ENCODE measurements at regions not wholly inside any gene's neighbourhood (a gene's known extent, or its start where the extent isn't known, plus 50 kb on each side); places are given as distances from the start of the nearest gene placed in this dataset.

DNA sequence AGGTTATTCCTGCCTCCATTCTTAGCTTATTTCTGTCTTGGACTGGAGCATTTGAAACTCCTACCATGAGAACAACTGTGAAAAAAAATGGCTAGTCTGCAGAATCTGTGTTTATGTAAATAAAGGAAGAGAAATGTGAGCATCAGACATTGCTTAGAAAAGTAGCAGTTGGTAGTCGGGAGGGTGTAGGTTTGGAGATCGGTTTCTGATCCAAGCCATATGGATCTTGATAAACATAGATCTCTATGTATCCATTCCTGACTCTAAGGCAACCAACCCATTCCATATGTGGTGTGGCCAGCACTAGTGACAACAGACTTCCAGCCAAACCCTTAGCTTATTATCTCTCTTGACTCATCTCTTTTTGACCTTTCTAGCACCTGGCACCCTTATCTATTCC is 127.1 kb downstream of the NMUR2 start:
- Histone ChIP-seq H3K4me2 (ENCODE audit: insufficient read depth, low read length) (no peak overlapping the region), H3K27me3 (ENCODE audit: control insufficient read depth in 2 of 2, insufficient read depth in 2 of 2, low read length in 2 of 2) (no peaks in the 10 kb centered on the region), H3K4me3 (replicated peaks in 1 of 3; ENCODE audit: insufficient read depth in 1 of 3, low read depth in 1 of 3, low read length in 3 of 3) (no peak overlapping the region), H3K4me1 (ENCODE audit: control insufficient read depth, extremely low read depth, insufficient read depth, low read length) (no peaks in the 10 kb centered on the region), H3K9ac (replicated peaks; ENCODE audit: extremely low read depth, insufficient read depth, low read length) (no peak overlapping the region), H3K27ac (ENCODE audit: insufficient read depth, low read depth, low read length) (no peak overlapping the region), H3K9me3 (replicated peaks; ENCODE audit: control insufficient read depth, insufficient read depth, low read length) (no peaks in the 10 kb centered on the region), H4K20me1 (replicated peaks; ENCODE audit: control insufficient read depth, extremely low read depth, insufficient read depth, low read length) (no peaks in the 10 kb centered on the region), H3K36me3 (ENCODE audit: control insufficient read depth in 2 of 2, extremely low read depth in 1 of 2, insufficient read depth in 2 of 2, low read length in 2 of 2) (no peaks in the 10 kb centered on the region), H2AFZ (ENCODE audit: low read depth, low read length) (no peak overlapping the region), H3K79me2 (ENCODE audit: control insufficient read depth, insufficient read depth, low read length) (no peaks in the 10 kb centered on the region), H3K9me1 (replicated peaks; ENCODE audit: control insufficient read depth, extremely low read depth, insufficient read depth, low read length) (no peaks in the 10 kb centered on the region)
- ChIA-PET POLR2A (no interaction called here), CTCF (no interaction called here)
- DNase-seq (ENCODE audit: low read depth, low spot score) (no peak), FAIRE-seq (no peak)
- BruUV-seq (replicated peaks) = no TSS peak
- TF ChIP-seq, protein P1, sequence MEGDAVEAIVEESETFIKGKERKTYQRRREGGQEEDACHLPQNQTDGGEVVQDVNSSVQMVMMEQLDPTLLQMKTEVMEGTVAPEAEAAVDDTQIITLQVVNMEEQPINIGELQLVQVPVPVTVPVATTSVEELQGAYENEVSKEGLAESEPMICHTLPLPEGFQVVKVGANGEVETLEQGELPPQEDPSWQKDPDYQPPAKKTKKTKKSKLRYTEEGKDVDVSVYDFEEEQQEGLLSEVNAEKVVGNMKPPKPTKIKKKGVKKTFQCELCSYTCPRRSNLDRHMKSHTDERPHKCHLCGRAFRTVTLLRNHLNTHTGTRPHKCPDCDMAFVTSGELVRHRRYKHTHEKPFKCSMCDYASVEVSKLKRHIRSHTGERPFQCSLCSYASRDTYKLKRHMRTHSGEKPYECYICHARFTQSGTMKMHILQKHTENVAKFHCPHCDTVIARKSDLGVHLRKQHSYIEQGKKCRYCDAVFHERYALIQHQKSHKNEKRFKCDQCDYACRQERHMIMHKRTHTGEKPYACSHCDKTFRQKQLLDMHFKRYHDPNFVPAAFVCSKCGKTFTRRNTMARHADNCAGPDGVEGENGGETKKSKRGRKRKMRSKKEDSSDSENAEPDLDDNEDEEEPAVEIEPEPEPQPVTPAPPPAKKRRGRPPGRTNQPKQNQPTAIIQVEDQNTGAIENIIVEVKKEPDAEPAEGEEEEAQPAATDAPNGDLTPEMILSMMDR (IDR thresholded peaks at IDR 0.05; ENCODE audit: extremely low read depth in 1 of 2, insufficient read depth in 1 of 2, low read depth in 1 of 2, low read length in 2 of 2) = no peak
- TF ChIP-seq FOS (IDR thresholded peaks at IDR 0.05; ENCODE audit: borderline replicate concordance, insufficient read depth, low read length) (no peak), POLR2AphosphoS5 (IDR thresholded peaks at IDR 0.05; ENCODE audit: insufficient read depth, low read depth, low read length) (no peak), JUN (IDR thresholded peaks at IDR 0.05; ENCODE audit: borderline replicate concordance, insufficient read depth, insufficient read length, low read depth) (no peak), POLR2A (IDR thresholded peaks at IDR 0.05; ENCODE audit: low read depth, low read length) (no peak), EZH2 (IDR thresholded peaks at IDR 0.05; ENCODE audit: borderline replicate concordance, low read depth, low read length, severe bottlenecking) (no peak), GATA2 (IDR thresholded peaks at IDR 0.05; ENCODE audit: insufficient read depth, insufficient read length, low read depth, low read length) (no peak)
- TF ChIP-seq, protein P2, sequence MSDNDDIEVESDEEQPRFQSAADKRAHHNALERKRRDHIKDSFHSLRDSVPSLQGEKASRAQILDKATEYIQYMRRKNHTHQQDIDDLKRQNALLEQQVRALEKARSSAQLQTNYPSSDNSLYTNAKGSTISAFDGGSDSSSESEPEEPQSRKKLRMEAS (IDR thresholded peaks at IDR 0.05; ENCODE audit: insufficient read depth, insufficient read length) = no peak
- dilution Hi-C loops (cut with MboI; ENCODE audit: extremely low pct_ligation_motif_present, low sequenced_read_pairs) (no loop called here), intact Hi-C loops (cut with micrococcal nuclease) (no loop called here)

Data from endothelial cell of umbilical vein (primary cell).